SU-DHL-6 (cell line): ENCODE measurements at regions not wholly inside any gene's neighbourhood (a gene's known extent, or its start where the extent isn't known, plus 50 kb on each side); places are given as distances from the start of the nearest gene placed in this dataset.

Experiments used
- EZH2phosphoT487 ChIP-seq: fragments of 200-600 bp; sonication (generic), shearing (Covaris generic); conservative IDR thresholded peaks from 2 replicates; pipeline ENCODE4 v1.6.1; 2018; ENCODE audit warnings: mild to moderate bottlenecking, antibody characterized with exemption, low read length, moderate library complexity, mixed read lengths
- TF ChIP-seq, protein P1 (sequence below): fragments of 200-600 bp; sonication (generic); IDR thresholded peaks from one replicate; pipeline ENCODE4 v1.5.1; 2017; ENCODE audit warnings: antibody characterized with exemption, mild to moderate bottlenecking, low read length, moderate library complexity; ENCODE audit not compliant: insufficient read depth, poor library complexity, severe bottlenecking

DNA sequence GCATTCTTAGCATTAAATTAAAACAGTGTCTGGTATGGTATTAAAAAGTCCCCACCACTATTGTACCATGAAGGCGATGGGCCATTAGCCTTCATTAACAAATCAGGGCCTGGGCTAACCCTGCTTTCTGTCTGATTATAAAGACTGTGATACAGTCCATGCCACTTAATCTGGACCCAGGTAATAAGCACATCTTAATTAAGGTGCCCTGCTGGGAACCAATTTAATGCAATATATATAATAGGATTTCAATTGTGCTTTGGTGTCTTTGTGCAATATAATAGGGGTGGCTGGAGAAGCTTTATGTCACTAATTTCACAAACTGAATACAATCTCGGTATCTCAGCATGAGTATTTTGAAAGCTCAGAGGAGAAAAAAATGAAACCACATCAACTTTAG is 64.4 kb upstream of the CDH8 start:
- TF ChIP-seq, protein P1, sequence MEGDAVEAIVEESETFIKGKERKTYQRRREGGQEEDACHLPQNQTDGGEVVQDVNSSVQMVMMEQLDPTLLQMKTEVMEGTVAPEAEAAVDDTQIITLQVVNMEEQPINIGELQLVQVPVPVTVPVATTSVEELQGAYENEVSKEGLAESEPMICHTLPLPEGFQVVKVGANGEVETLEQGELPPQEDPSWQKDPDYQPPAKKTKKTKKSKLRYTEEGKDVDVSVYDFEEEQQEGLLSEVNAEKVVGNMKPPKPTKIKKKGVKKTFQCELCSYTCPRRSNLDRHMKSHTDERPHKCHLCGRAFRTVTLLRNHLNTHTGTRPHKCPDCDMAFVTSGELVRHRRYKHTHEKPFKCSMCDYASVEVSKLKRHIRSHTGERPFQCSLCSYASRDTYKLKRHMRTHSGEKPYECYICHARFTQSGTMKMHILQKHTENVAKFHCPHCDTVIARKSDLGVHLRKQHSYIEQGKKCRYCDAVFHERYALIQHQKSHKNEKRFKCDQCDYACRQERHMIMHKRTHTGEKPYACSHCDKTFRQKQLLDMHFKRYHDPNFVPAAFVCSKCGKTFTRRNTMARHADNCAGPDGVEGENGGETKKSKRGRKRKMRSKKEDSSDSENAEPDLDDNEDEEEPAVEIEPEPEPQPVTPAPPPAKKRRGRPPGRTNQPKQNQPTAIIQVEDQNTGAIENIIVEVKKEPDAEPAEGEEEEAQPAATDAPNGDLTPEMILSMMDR, result no peak
- no peak for TF ChIP-seq EZH2phosphoT487
